ENCODE measurements at regions not wholly inside any gene's neighbourhood (a gene's known extent, or its start where the extent isn't known, plus 50 kb on each side); places are given as distances from the start of the nearest gene placed in this dataset.

DNA sequence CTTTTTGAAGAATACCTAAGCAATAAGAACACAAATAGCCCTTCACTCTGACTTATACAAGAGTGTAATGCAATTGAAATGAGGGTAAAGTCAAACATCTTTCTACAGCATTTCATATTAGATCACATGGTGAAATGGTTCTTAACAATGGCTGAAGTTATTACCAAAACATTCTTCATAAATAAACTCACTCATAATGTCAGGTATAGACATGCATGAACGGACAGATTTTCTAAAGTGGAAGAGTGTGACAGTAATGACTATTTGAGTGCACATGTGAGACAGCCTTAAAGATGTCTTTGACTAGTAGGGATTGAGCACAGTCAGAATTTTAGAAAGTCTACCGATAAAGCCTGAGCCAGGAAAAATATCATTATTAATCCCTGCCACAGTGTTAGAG is 471.0 kb downstream of the ZPLD1 start:
- ChIA-PET POLR2A (no interaction called here), CTCF (no interaction called here)
- Histone ChIP-seq H3K36me3 (ENCODE audit: control insufficient read depth, insufficient read depth, low read length) (no peaks in the 10 kb centered on the region), H3K27me3 (replicated peaks; ENCODE audit: control insufficient read depth, insufficient read depth, low read length) (no peaks in the 10 kb centered on the region), H3K4me1 (no peaks in the 10 kb centered on the region), H3K4me3 (ENCODE audit: low read depth, low read length) (no peak overlapping the region), H3K9me3 (no peaks in the 10 kb centered on the region)
- H3K4me1 Mint-ChIP-seq (ENCODE audit: low read depth, unreplicated experiment): no peaks in the 10 kb centered on the region
- H3K27ac Mint-ChIP-seq (ENCODE audit: unreplicated experiment): no peak overlapping the region
- H3K27me3 Mint-ChIP-seq (ENCODE audit: insufficient read depth, unreplicated experiment): no peaks in the 10 kb centered on the region
- TF ChIP-seq, protein P1, sequence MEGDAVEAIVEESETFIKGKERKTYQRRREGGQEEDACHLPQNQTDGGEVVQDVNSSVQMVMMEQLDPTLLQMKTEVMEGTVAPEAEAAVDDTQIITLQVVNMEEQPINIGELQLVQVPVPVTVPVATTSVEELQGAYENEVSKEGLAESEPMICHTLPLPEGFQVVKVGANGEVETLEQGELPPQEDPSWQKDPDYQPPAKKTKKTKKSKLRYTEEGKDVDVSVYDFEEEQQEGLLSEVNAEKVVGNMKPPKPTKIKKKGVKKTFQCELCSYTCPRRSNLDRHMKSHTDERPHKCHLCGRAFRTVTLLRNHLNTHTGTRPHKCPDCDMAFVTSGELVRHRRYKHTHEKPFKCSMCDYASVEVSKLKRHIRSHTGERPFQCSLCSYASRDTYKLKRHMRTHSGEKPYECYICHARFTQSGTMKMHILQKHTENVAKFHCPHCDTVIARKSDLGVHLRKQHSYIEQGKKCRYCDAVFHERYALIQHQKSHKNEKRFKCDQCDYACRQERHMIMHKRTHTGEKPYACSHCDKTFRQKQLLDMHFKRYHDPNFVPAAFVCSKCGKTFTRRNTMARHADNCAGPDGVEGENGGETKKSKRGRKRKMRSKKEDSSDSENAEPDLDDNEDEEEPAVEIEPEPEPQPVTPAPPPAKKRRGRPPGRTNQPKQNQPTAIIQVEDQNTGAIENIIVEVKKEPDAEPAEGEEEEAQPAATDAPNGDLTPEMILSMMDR (IDR thresholded peaks at IDR 0.05; ENCODE audit: insufficient read depth in 1 of 2, low read depth in 1 of 2, low read length in 1 of 2, severe bottlenecking in 1 of 2, unreplicated experiment in 1 of 2): no peak
- no peak overlapping the region for H3K4me3 Mint-ChIP-seq (ENCODE audit: unreplicated experiment)
- intact Hi-C loops (cut with micrococcal nuclease; ENCODE audit: unreplicated experiment): no loop called here
- no TSS peak for BruUV-seq (replicated peaks)
- no peaks in the 10 kb centered on the region for H3K36me3 Mint-ChIP-seq (ENCODE audit: insufficient read depth, unreplicated experiment)
- no peaks in the 10 kb centered on the region for H3K9me3 Mint-ChIP-seq (ENCODE audit: unreplicated experiment)
- DNase-seq: no peak

- no TSS peak for BruUV-seq (replicated peaks)
- Histone ChIP-seq H3K9me3 (no peaks in the 10 kb centered on the region), H3K4me1 (no peaks in the 10 kb centered on the region), H3K27me3 (replicated peaks; ENCODE audit: control insufficient read depth, insufficient read depth, low read length) (no peaks in the 10 kb centered on the region), H3K4me3 (ENCODE audit: low read depth, low read length) (no peak overlapping the region), H3K36me3 (ENCODE audit: control insufficient read depth, insufficient read depth, low read length) (no peaks in the 10 kb centered on the region)
- Mint-ChIP-seq H3K27ac (ENCODE audit: unreplicated experiment) (no peak overlapping the region), H3K4me1 (ENCODE audit: low read depth, unreplicated experiment) (no peaks in the 10 kb centered on the region), H3K27me3 (ENCODE audit: insufficient read depth, unreplicated experiment) (no peaks in the 10 kb centered on the region), H3K36me3 (ENCODE audit: insufficient read depth, unreplicated experiment) (no peaks in the 10 kb centered on the region), H3K9me3 (ENCODE audit: unreplicated experiment) (no peaks in the 10 kb centered on the region), H3K4me3 (ENCODE audit: unreplicated experiment) (no peak overlapping the region)
- ChIA-PET POLR2A (no interaction called here), CTCF (no interaction called here)
- no peak for DNase-seq
- intact Hi-C loops (cut with micrococcal nuclease; ENCODE audit: unreplicated experiment): no loop called here
- TF ChIP-seq, protein P1 (IDR thresholded peaks at IDR 0.05; ENCODE audit: insufficient read depth in 1 of 2, low read depth in 1 of 2, low read length in 1 of 2, severe bottlenecking in 1 of 2, unreplicated experiment in 1 of 2): no peak
Measured at GRCh38 chr3:102906818-102907217, 472.0 kb downstream of the ZPLD1 start.

DNA sequence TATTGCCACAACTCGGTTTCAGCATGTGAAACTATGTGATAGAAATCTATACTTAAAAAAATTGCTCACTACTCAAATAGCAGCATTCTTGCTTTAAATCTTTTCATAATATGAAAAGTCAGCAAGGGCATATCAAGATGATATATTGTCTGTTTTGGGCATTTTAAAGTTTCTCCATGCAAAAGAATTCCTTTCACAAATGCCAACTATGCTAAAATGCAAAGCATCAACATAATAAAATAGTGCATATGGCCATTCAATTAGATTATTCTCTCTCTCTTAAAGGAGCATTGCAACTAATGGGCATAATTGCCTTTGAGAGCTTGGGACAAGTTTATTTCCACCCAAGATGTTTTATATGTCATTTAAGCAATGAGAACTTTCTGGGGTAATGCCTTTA is 475.1 kb downstream of the ZPLD1 start:
- POLR2A ChIA-PET: no interaction called here
- no peak overlapping the region for H3K4me3 Mint-ChIP-seq (ENCODE audit: unreplicated experiment)
- intact Hi-C loops (cut with micrococcal nuclease; ENCODE audit: unreplicated experiment): no loop called here
- CTCF ChIA-PET: no interaction called here
- Histone ChIP-seq H3K4me3 (ENCODE audit: low read depth, low read length) (no peak overlapping the region), H3K27me3 (replicated peaks; ENCODE audit: control insufficient read depth, insufficient read depth, low read length) (no peaks in the 10 kb centered on the region), H3K4me1 (no peaks in the 10 kb centered on the region), H3K9me3 (no peaks in the 10 kb centered on the region), H3K36me3 (ENCODE audit: control insufficient read depth, insufficient read depth, low read length) (no peaks in the 10 kb centered on the region)
- no peak for DNase-seq
- H3K4me1 Mint-ChIP-seq (ENCODE audit: low read depth, unreplicated experiment): no peaks in the 10 kb centered on the region
- H3K36me3 Mint-ChIP-seq (ENCODE audit: insufficient read depth, unreplicated experiment): no peaks in the 10 kb centered on the region
- no peaks in the 10 kb centered on the region for H3K9me3 Mint-ChIP-seq (ENCODE audit: unreplicated experiment)
- no TSS peak for BruUV-seq (replicated peaks)
- H3K27ac Mint-ChIP-seq (ENCODE audit: unreplicated experiment): no peak overlapping the region
- TF ChIP-seq, protein P1 (IDR thresholded peaks at IDR 0.05; ENCODE audit: insufficient read depth in 1 of 2, low read depth in 1 of 2, low read length in 1 of 2, severe bottlenecking in 1 of 2, unreplicated experiment in 1 of 2): no peak
- no peaks in the 10 kb centered on the region for H3K27me3 Mint-ChIP-seq (ENCODE audit: insufficient read depth, unreplicated experiment)

All from Caco-2 (cell line).